ENCODE measurements at regions not wholly inside any gene's neighbourhood (a gene's known extent, or its start where the extent isn't known, plus 50 kb on each side); places are given as distances from the start of the nearest gene placed in this dataset.
"Not testable (repeated sequence)": the region's sequence is repeated elsewhere in the genome, so short reads cannot be mapped to it uniquely, and the experiment has no call there.

DNA sequence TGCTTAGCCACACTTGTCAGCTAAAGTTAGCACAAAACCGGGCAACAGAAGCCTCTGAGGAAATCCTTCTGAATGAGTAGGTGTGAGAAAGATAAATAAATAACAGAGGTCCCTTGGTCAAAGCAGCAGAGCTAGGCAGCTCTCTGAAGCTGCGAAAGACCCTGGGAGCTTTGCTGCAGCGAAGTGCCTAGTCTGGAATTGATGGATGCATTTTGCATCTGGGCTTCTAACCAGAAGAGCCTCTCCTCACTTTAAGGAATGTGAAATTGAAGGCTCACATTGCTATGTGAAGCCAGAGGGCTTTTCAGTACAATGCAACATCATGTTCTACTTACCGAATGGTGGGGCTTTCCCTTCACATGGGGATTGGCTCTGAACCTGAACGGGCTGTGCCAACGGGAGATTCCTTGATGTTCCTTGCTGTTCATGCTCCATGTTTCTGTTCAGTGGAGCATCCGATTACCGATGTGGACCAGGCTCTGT is 274.6 kb downstream of the HS3ST3B1 start:
- TF ChIP-seq, protein P1, sequence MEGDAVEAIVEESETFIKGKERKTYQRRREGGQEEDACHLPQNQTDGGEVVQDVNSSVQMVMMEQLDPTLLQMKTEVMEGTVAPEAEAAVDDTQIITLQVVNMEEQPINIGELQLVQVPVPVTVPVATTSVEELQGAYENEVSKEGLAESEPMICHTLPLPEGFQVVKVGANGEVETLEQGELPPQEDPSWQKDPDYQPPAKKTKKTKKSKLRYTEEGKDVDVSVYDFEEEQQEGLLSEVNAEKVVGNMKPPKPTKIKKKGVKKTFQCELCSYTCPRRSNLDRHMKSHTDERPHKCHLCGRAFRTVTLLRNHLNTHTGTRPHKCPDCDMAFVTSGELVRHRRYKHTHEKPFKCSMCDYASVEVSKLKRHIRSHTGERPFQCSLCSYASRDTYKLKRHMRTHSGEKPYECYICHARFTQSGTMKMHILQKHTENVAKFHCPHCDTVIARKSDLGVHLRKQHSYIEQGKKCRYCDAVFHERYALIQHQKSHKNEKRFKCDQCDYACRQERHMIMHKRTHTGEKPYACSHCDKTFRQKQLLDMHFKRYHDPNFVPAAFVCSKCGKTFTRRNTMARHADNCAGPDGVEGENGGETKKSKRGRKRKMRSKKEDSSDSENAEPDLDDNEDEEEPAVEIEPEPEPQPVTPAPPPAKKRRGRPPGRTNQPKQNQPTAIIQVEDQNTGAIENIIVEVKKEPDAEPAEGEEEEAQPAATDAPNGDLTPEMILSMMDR (IDR thresholded peaks at IDR 0.05): no peak
- no peak for TF ChIP-seq POLR2A (IDR thresholded peaks at IDR 0.05)
- no peak overlapping the region for H3K4me3 ChIP-seq (ENCODE audit: low read depth, poor library complexity, severe bottlenecking)
- peak in 1 of 2 donors; percentile 15 for DNase-seq (ENCODE audit: low spot score in 2 of 2)
- intact Hi-C loops (cut with DNase I; ENCODE audit: low total_unique reads): no loop called here
- WGBS, 2 donors: 15 to 16% methylated on average over 8 of the region's 8 CpGs

DNA sequence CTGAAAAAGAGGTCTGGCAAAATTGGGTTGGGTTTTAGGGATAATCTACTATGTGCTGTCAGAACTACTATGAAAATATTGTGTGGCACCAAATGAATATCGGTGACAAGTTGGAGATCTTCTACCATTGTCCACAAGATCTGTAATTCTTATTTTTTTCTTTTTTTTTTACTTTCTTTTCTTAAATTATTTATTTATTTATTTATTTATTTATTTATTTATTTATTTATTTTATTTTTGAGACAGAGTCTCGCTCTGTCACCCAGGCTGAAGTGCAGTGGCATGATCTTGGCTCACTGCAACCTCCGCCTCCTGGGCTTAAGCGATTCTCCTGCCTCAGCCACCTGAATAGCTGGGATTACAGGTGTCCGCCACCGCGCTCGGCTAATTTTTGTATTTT is 259.4 kb downstream of the HS3ST3B1 start:
- DNase-seq (ENCODE audit: low spot score in 2 of 2); H3K4me3 ChIP-seq (ENCODE audit: low read depth, poor library complexity, severe bottlenecking); intact Hi-C loops (cut with DNase I; ENCODE audit: low total_unique reads): not testable (repeated sequence)
- 86 to 92% methylated on average over 8 of the region's 8 CpGs for WGBS, 2 donors

DNA sequence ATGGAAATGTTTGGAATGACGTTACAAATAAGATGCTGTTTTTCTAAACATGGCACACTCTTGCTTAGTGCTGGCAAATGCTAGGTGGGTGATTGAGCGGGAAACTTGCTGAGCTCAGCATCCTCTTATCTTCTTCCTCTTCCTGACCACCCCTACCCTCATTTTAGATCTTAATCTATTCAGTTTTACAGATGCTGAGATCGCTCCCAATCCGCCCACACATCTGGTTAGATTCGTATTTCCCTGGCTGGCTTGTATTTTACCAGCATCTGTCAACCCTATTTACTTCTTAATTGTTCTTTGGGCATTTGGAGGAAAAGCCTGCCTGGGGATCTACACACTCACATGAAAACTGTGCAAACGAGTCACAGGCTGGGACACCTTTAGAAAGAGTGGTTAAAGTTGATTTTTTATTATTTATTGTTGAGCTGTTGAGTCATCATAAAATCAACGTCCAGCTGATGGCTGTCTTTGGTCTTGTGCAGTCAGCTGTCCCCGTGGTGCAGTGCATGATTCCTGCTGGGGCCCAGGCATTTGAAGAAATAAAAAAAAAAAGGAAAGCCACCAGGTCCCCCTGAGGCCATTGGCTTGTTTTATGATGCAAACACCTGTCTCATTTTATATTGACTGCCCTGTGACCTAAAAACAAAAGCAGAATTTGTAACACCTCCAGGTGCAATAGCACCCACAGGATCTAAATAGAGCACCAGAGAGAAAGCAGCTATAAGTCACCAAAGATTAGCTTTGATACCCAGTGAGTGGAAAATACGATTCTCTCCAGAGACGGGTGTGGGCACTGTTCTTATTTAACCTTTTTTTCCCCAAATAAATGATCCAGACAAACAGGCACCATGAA is 258.6 kb downstream of the HS3ST3B1 start:
- WGBS, 2 donors: 41 to 50% methylated on average over 10 of the region's 10 CpGs
- no peak overlapping the region for H3K4me3 ChIP-seq (ENCODE audit: low read depth, poor library complexity, severe bottlenecking)
- intact Hi-C loops (cut with DNase I; ENCODE audit: low total_unique reads): no loop called here
- DNase-seq (ENCODE audit: low spot score in 2 of 2): no peak
- TF ChIP-seq, protein P1 (IDR thresholded peaks at IDR 0.05): no peak
- no peak for TF ChIP-seq POLR2A (IDR thresholded peaks at IDR 0.05)

DNA sequence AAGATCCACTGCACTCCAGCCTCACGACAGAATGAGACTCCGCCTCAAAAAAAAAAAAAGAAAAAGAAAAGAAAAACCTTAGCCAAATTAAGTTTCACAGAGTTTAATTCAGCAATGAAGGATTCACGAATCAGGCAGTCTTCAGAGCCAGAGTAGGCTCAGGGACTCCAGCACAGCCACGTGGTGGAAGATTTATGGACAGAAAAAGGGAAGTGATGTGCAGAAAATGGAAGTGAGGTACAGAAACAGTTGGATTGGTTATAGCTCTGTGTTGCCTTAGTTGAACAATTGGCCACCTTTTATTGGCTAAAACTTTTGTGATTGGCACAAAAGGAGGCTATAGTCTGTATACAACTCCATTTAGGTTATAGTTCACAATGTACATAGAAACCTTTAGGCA is 256.6 kb downstream of the HS3ST3B1 start:
- intact Hi-C loops (cut with DNase I; ENCODE audit: low total_unique reads): no loop called here
- WGBS, 2 donors: 37 to 38% methylated on average over 4 of the region's 4 CpGs
- TF ChIP-seq POLR2A (IDR thresholded peaks at IDR 0.05): no peak
- TF ChIP-seq, protein P1 (IDR thresholded peaks at IDR 0.05): no peak
- no peak overlapping the region for H3K4me3 ChIP-seq (ENCODE audit: low read depth, poor library complexity, severe bottlenecking)
- DNase-seq (ENCODE audit: low spot score in 2 of 2): no peak

DNA sequence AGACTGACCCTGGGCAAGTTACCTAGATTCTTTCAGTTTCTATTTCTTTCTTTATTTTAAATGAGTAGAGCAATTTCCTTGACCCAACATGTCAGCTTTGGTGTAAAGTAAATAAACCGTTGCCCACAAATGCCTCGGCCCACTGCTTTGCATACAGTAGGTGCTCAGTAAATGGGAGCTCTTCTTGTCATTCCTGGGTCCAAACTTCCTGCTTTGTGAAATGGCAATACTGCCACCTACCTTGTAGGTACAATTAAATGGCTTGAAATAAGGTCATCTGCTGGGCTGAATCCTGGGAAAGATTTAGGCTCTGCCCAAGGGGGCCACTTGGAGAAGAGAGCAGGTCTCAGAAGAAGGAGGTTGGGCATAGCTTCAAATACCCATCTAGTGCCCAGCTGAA is 253.0 kb downstream of the HS3ST3B1 start:
- no peak overlapping the region for H3K4me3 ChIP-seq (ENCODE audit: low read depth, poor library complexity, severe bottlenecking)
- WGBS, 2 donors: 79 to 89% methylated on average over 2 of the region's 2 CpGs
- intact Hi-C loops (cut with DNase I; ENCODE audit: low total_unique reads): no loop called here
- TF ChIP-seq, protein P1 (IDR thresholded peaks at IDR 0.05): no peak
- no peak for TF ChIP-seq POLR2A (IDR thresholded peaks at IDR 0.05)
- DNase-seq (ENCODE audit: low spot score in 2 of 2): no peak

DNA sequence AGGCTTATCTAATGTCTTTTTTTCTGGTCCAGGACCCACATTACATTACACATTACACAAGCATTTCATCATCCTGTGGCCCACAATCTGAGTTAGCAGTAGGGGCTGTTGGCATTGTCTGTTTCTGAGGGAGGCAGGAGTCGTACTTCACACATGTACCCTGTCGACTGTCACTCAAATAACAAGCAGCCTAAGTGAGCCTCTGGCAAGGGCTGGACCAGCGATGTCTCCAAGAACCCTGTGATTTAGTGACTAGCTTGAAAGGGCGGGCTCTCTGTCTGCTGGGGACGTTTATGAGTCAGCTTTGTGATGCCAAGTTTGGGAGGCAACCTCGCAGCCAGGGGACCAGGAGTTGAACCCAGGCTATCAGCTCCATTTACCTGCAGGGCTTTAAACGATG is 251.4 kb downstream of the HS3ST3B1 start:
- WGBS, 2 donors: 40 to 59% methylated on average over 7 of the region's 7 CpGs

More for the DNA sequence above, 251.4 kb downstream of the HS3ST3B1 start:
- peak in 1 of 2 donors; percentile 16 for DNase-seq (ENCODE audit: low spot score in 2 of 2)
- no peak overlapping the region for H3K4me3 ChIP-seq (ENCODE audit: low read depth, poor library complexity, severe bottlenecking)
- intact Hi-C loops (cut with DNase I; ENCODE audit: low total_unique reads): no loop called here
- TF ChIP-seq POLR2A (IDR thresholded peaks at IDR 0.05): no peak
- TF ChIP-seq, protein P1 (IDR thresholded peaks at IDR 0.05): no peak
